Stomach (tissue), 8 donors: ENCODE measurements at regions not wholly inside any gene's neighbourhood (a gene's known extent, or its start where the extent isn't known, plus 50 kb on each side); places are given as distances from the start of the nearest gene placed in this dataset.
A peak's percentile ranks its signal among the peaks of the same experiment; 100 is the strongest.

ENCODE experiments used
- DNase-seq, 2 donors: peaks; one replicate each; pipeline versions ENCODE4 v3.0.0 to v3.0.0-alpha.2; 2013 to 2019
- H3K27ac ChIP-seq, 5 donors: fragments of 200-600 bp in 4 of 5; sonication (generic) in 4 of 5; one replicate each; pipeline ENCODE4 v1.5.1; 2013 to 2019; ENCODE audit warnings: mild to moderate bottlenecking in 1 of 5, moderate library complexity in 1 of 5
- H3K27me3 ChIP-seq, 3 donors: fragments of 200-600 bp; sonication (generic); one replicate each; pipeline ENCODE4 v1.5.1; 2017 to 2019; ENCODE audit warnings: mixed run types in 1 of 3
- H3K36me3 ChIP-seq, 4 donors: fragments of 200-600 bp; sonication (generic); 1 replicate in 3 of 4; 2 replicates in 1 of 4; pipeline ENCODE4 v1.5.1; 2016 to 2019
- H3K4me1 ChIP-seq, 4 donors: fragments of 200-600 bp; sonication (generic); one replicate each; pipeline ENCODE4 v1.5.1; 2016 to 2019
- H3K4me3 ChIP-seq, 4 donors: fragments of 200-600 bp; sonication (generic) in 3 of 4; one replicate each; pipeline ENCODE4 v1.5.1; 2016 to 2019; ENCODE audit warnings: mild to moderate bottlenecking in 1 of 4
- H3K9me3 ChIP-seq, 4 donors: fragments of 200-600 bp; sonication (generic); one replicate each; pipeline ENCODE4 v1.5.1; 2016 to 2019
- CTCF ChIP-seq, 7 experiments: fragments of 450-650 bp in 4 of 7; fragments of 200-600 bp in 3 of 7; sonication (generic) in 3 of 7; IDR thresholded peaks; one replicate each; pipeline ENCODE4 v1.5.1; 2016 to 2019; ENCODE audit warnings: antibody characterized with exemption in 7 of 7, control low read depth in 2 of 7, mild to moderate bottlenecking in 1 of 7
- EP300 ChIP-seq: sonication (generic); formaldehyde crosslinking; IDR thresholded peaks from one replicate; pipeline ENCODE4 v1.6.1; 2017; ENCODE audit warnings: antibody characterized with exemption
- POLR2A ChIP-seq, 4 donors: fragments of 450-650 bp; IDR thresholded peaks; one replicate each; pipeline ENCODE4 v1.6.1; 2016; ENCODE audit warnings: antibody characterized with exemption in 4 of 4, control low read depth in 2 of 4, mild to moderate bottlenecking in 1 of 4, moderate library complexity in 1 of 4
- POLR2AphosphoS5 ChIP-seq, 3 donors: sonication (generic); formaldehyde crosslinking; IDR thresholded peaks; one replicate each; pipeline ENCODE4 v1.6.1; 2016; ENCODE audit warnings: antibody characterized with exemption in 3 of 3
- WGBS, 5 donors: extraction: QIAGEN DNeasy Blood & Tissue Kit in 3 of 5; methylation state at CpG; one replicate each; pipeline versions ENCODE4 v1.1.5 to v1.1.7; 2013 to 2018; 5-methylcytosine and 5-hydroxymethylcytosine counted together
- intact Hi-C: fragments of 100-400 bp; cut with DNase I; formaldehyde crosslinking; loops from one replicate; pipeline ENCODE4 v1.15.1; 2023; ENCODE audit warnings: low total_unique reads
- donor health status: healthy with polysubstance abuse.
- donor health status: Bipolar disorder and iron deficiency.
- donor health status: healthy.

GRCh38 chr4:178553201-178553600 is 1111.0 kb upstream of the AGA start:
- Histone ChIP-seq H3K9me3 (no peaks in the 10 kb centered on the region), H3K36me3 (no peaks in the 10 kb centered on the region), H3K27me3 (no peaks in the 10 kb centered on the region), H3K4me3 (no peak overlapping the region), H3K27ac (no peak overlapping the region), H3K4me1 (no peaks in the 10 kb centered on the region)
- intact Hi-C loops = no loop called here
- 0 to 58% (median 0%) methylated on average over 1 of the region's 1 CpG for WGBS, 5 donors
- no peak for DNase-seq
- no peak for TF ChIP-seq POLR2A (IDR thresholded peaks at IDR 0.05)
- no peak for TF ChIP-seq POLR2AphosphoS5 (IDR thresholded peaks at IDR 0.05)
- TF ChIP-seq EP300 = no peak
- TF ChIP-seq CTCF (IDR thresholded peaks at IDR 0.05) = no peak

- Histone ChIP-seq H3K27ac (no peak overlapping the region), H3K4me3 (no peak overlapping the region), H3K27me3 (no peaks in the 10 kb centered on the region), H3K36me3 (no peaks in the 10 kb centered on the region), H3K4me1 (no peaks in the 10 kb centered on the region), H3K9me3 (no peaks in the 10 kb centered on the region)
- TF ChIP-seq EP300 (no peak), POLR2AphosphoS5 (IDR thresholded peaks at IDR 0.05) (no peak), POLR2A (IDR thresholded peaks at IDR 0.05) (no peak), CTCF (IDR thresholded peaks at IDR 0.05) (no peak)
- 56 to 65% (median 57%) methylated on average over 1 of the region's 1 CpG for WGBS, 5 donors
- DNase-seq = no peak
- intact Hi-C loops = no loop called here
These were observed 1112.1 kb upstream of the AGA start for GRCh38 chr4:178554352-178554751.

- Histone ChIP-seq H3K9me3 (no peaks in the 10 kb centered on the region), H3K27me3 (no peaks in the 10 kb centered on the region), H3K27ac (no peak overlapping the region), H3K4me3 (no peak overlapping the region), H3K36me3 (no peaks in the 10 kb centered on the region), H3K4me1 (no peaks in the 10 kb centered on the region)
- intact Hi-C loops = no loop called here
- 21 to 81% (median 28%) methylated on average over 2 of the region's 2 CpGs for WGBS, 5 donors
- TF ChIP-seq CTCF (IDR thresholded peaks at IDR 0.05) (no peak), EP300 (no peak), POLR2A (IDR thresholded peaks at IDR 0.05) (no peak), POLR2AphosphoS5 (IDR thresholded peaks at IDR 0.05) (no peak)
- peak in 1 of 2 donors; percentile 3 for DNase-seq
These were observed 1114.6 kb upstream of the AGA start for GRCh38 chr4:178556796-178557195.

- no peaks in the 10 kb centered on the region for H3K9me3 ChIP-seq
- no peaks in the 10 kb centered on the region for H3K36me3 ChIP-seq
- no peak for DNase-seq
- no peak overlapping the region for H3K27ac ChIP-seq
- TF ChIP-seq EP300 (no peak), CTCF (IDR thresholded peaks at IDR 0.05) (no peak), POLR2AphosphoS5 (IDR thresholded peaks at IDR 0.05) (no peak), POLR2A (IDR thresholded peaks at IDR 0.05) (no peak)
- intact Hi-C loops = no loop called here
- H3K27me3 ChIP-seq = no peaks in the 10 kb centered on the region
- H3K4me1 ChIP-seq = no peaks in the 10 kb centered on the region
- H3K4me3 ChIP-seq = no peak overlapping the region
- WGBS, 5 donors = 74 to 82% (median 81%) methylated on average over 7 of the region's 7 CpGs
These were observed 1135.7 kb upstream of the AGA start for GRCh38 chr4:178577933-178578332.
